MCF 10A (cell line): ENCODE measurements at regions not wholly inside any gene's neighbourhood (a gene's known extent, or its start where the extent isn't known, plus 50 kb on each side); places are given as distances from the start of the nearest gene placed in this dataset.

Source experiments
- BruUV-seq: library from RNA; stranded (reverse); fragments of 400-500 nt; replicated peaks from 2 replicates; lab custom pipeline; 2021; lab: Mats Ljungman, UMichigan
- CTCF ChIA-PET: fragments of 300-600 bp; sonication (Branson Sonifier 250); formaldehyde crosslinking; extraction: SDS; loops from one replicate; lab custom pipeline; 2021; ENCODE audit warnings: antibody characterized with exemption, inconsistent platforms; lab: Yijun Ruan, JAX
- POLR2A ChIA-PET: fragments of 300-600, 350-650 bp; sonication (Branson Sonifier 250); formaldehyde crosslinking; extraction: SDS; loops from one replicate; lab custom pipeline; 2020; ENCODE audit warnings: antibody characterized with exemption, inconsistent platforms; lab: Yijun Ruan, JAX
- DNase-seq: peaks from one replicate; pipeline ENCODE4 v3.0.0-alpha.2; 2018; ENCODE audit not compliant: unreplicated experiment
- H3K27ac Mint-ChIP-seq: one replicate; pipeline ENCODE4 v1.8.0; 2022; ENCODE audit warnings: mild to moderate bottlenecking, low read depth, mixed read lengths; ENCODE audit not compliant: unreplicated experiment
- H3K27me3 Mint-ChIP-seq: one replicate; pipeline ENCODE4 v1.8.0; 2022; ENCODE audit warnings: mixed read lengths; ENCODE audit not compliant: insufficient read depth, unreplicated experiment
- H3K36me3 Mint-ChIP-seq: one replicate; pipeline ENCODE4 v1.8.0; 2022; ENCODE audit warnings: mild to moderate bottlenecking, moderate library complexity, mixed read lengths; ENCODE audit not compliant: insufficient read depth, unreplicated experiment
- H3K4me1 Mint-ChIP-seq: one replicate; pipeline ENCODE4 v1.8.0; 2022; ENCODE audit warnings: mixed read lengths; ENCODE audit not compliant: insufficient read depth, unreplicated experiment
- H3K4me3 Mint-ChIP-seq: one replicate; pipeline ENCODE4 v1.8.0; 2022; ENCODE audit warnings: mild to moderate bottlenecking, moderate library complexity, mixed read lengths; ENCODE audit not compliant: unreplicated experiment
- H3K9me3 Mint-ChIP-seq: one replicate; pipeline ENCODE4 v1.8.0; 2022; ENCODE audit warnings: mixed read lengths; ENCODE audit not compliant: unreplicated experiment
- intact Hi-C: fragments of 100-400 bp; cut with micrococcal nuclease; formaldehyde crosslinking; loops from 2 replicates; pipeline ENCODE4 v1.14.1; 2022
- TF ChIP-seq, protein P1 (sequence below): fragments of 200-600 bp; IDR thresholded peaks from one replicate; pipeline ENCODE4 v1.8.0; 2022; ENCODE audit warnings: antibody characterized with exemption, mild to moderate bottlenecking; ENCODE audit not compliant: unreplicated experiment

DNA sequence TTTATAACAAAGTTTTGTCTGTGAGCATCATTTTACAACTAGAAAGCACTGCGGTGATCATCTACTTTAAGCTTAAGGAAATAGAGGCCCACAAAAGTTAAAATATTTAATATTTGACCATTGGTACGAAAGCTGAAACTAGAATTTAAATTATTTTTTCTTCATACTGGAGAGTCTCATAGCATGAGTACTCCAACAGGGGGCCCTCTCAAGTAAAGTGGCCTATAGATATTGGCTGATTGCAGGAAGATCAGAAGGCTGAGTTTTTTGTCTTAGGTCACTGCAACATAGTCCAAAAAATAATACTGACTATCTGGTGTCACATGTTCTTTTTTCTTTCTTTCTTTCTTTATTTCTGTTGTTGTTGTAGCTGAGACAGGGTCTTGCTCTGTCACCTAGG lies 75.3 kb upstream of the ZDHHC17 start:
- DNase-seq, result no peak
- no peak overlapping the region for H3K4me3 Mint-ChIP-seq
- intact Hi-C loops, result no loop called here
- no peaks in the 10 kb centered on the region for H3K36me3 Mint-ChIP-seq
- TF ChIP-seq, protein P1, sequence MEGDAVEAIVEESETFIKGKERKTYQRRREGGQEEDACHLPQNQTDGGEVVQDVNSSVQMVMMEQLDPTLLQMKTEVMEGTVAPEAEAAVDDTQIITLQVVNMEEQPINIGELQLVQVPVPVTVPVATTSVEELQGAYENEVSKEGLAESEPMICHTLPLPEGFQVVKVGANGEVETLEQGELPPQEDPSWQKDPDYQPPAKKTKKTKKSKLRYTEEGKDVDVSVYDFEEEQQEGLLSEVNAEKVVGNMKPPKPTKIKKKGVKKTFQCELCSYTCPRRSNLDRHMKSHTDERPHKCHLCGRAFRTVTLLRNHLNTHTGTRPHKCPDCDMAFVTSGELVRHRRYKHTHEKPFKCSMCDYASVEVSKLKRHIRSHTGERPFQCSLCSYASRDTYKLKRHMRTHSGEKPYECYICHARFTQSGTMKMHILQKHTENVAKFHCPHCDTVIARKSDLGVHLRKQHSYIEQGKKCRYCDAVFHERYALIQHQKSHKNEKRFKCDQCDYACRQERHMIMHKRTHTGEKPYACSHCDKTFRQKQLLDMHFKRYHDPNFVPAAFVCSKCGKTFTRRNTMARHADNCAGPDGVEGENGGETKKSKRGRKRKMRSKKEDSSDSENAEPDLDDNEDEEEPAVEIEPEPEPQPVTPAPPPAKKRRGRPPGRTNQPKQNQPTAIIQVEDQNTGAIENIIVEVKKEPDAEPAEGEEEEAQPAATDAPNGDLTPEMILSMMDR, result peak; percentile 19
- POLR2A ChIA-PET, result interaction anchor here (0.6 kb wide), 1 partner anchor 77 kb away, joined by 3 read pairs; no protein-coding TSS in a partner anchor
- H3K27ac Mint-ChIP-seq, result no peak overlapping the region
- H3K9me3 Mint-ChIP-seq, result no peaks in the 10 kb centered on the region
- H3K27me3 Mint-ChIP-seq, result no peaks in the 10 kb centered on the region
- H3K4me1 Mint-ChIP-seq, result peaks cover 6% of the 10 kb centered on the region
- CTCF ChIA-PET, result interaction anchor here (1.0 to 1.1 kb wide), 2 partner anchors 14 to 101 kb away, joined by 3 to 4 read pairs; no protein-coding TSS in a partner anchor
- no TSS peak for BruUV-seq

DNA sequence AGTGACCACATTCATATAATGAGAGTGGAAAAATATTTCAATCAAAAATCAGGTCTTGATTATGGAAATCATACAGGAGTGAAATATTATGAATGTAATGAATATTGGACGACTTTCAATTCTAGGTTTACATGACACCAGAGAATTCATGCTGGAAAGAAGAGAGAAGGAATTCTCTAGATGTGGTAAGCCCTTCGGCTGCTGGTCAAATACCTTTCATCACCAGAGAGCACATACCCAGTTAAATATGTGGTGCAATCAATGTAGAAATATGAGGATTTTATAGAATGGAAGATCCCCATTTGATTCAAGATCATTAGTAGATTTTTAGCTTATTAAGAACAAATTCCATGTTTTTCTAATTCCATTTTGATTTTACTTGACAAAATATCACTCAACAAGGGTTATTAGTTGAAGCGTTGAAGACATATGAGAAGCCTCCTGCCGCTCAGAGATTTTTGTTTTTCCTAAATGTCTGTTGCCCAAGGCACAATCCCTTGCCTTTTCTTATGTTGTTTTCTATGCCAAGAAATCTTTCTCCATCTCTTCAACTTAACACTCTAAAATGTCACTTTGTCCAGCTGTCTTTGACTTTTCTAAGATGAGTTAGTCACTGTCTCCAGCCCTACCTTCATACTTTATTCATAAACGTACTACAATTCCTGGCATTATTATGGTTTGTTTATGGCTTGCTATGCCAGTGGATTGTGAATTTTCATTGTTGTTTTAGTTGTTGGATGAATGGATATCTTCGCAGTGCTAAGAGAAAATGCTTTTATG lies 72.8 kb upstream of the ZDHHC17 start:
- TF ChIP-seq, protein P1, result no peak
- no peak for DNase-seq
- Mint-ChIP-seq H3K27ac (no peak overlapping the region), H3K9me3 (no peaks in the 10 kb centered on the region), H3K4me1 (peaks cover 6% of the 10 kb centered on the region), H3K4me3 (no peak overlapping the region), H3K36me3 (no peaks in the 10 kb centered on the region), H3K27me3 (no peaks in the 10 kb centered on the region)
- intact Hi-C loops, result no loop called here
- POLR2A ChIA-PET, result no interaction called here
- CTCF ChIA-PET, result interaction anchor here (1.0 kb wide), 1 partner anchor 14 kb away, joined by 4 read pairs; no protein-coding TSS in a partner anchor
- BruUV-seq, result no TSS peak

DNA sequence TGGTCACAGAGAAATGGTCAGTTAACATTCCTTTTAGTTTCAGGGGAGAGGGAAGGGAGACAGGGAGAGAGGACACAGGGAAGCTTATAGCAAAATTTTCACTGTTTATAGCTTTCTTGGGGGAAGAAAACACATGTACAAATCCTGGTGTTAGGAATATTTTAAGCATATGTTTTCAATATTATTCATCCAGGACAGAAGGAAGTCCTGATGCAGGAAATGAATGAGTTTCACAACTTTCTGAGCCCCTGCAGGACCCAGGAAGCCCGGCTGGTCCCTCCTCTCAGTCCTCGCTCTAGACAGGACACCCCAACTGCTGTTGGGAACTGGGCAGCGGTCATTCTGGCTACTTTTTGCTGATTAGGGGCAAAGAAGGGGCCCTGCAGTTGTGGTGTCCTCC lies 71.1 kb upstream of the ZDHHC17 start:
- no peaks in the 10 kb centered on the region for H3K27me3 Mint-ChIP-seq
- BruUV-seq, result no TSS peak

DNA sequence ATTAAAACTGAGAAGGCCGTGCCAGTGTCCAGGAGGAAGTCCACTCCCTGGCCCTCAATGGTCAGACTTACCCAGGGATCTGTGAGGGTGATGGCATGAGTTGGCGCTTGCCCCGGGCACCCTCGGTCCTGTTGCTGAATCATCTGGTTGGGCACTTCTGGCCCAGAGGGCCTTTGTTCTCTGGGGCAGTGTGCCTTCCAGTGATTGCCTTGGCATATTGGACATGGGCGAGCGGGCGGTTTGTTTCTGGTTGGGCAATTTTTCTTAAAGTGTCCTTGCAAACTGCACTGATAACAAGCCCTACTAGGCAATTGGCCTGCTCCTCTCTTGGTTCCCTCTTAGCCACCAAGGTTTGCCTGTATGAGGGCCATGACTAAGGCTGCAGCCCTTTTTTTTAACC lies 69.5 kb upstream of the ZDHHC17 start:
- H3K4me3 Mint-ChIP-seq, result no peak overlapping the region
- H3K27ac Mint-ChIP-seq, result no peak overlapping the region
- H3K4me1 Mint-ChIP-seq, result no peaks in the 10 kb centered on the region
- no TSS peak for BruUV-seq
- ChIA-PET CTCF (no interaction called here), POLR2A (no interaction called here)
- no peaks in the 10 kb centered on the region for H3K36me3 Mint-ChIP-seq
- DNase-seq, result no peak
- no peaks in the 10 kb centered on the region for H3K27me3 Mint-ChIP-seq
- TF ChIP-seq, protein P1, result no peak
- no peaks in the 10 kb centered on the region for H3K9me3 Mint-ChIP-seq
- intact Hi-C loops, result no loop called here

More for the DNA sequence above, 71.1 kb upstream of the ZDHHC17 start:
- no peaks in the 10 kb centered on the region for H3K36me3 Mint-ChIP-seq
- ChIA-PET CTCF (no interaction called here), POLR2A (interaction anchor here (1.0 kb wide), 1 partner anchor 49 kb away, joined by 3 read pairs; no protein-coding TSS in a partner anchor)
- no peaks in the 10 kb centered on the region for H3K9me3 Mint-ChIP-seq
- H3K4me3 Mint-ChIP-seq, result no peak overlapping the region
- no peak overlapping the region for H3K27ac Mint-ChIP-seq
- intact Hi-C loops, result no loop called here
- DNase-seq, result no peak
- TF ChIP-seq, protein P1, result no peak
- peaks cover 2% of the 10 kb centered on the region for H3K4me1 Mint-ChIP-seq
